GM12878 (cell line): ENCODE measurements at regions not wholly inside any gene's neighbourhood (a gene's known extent, or its start where the extent isn't known, plus 50 kb on each side); places are given as distances from the start of the nearest gene placed in this dataset.

ENCODE experiments used
- CHD4 ChIP-seq: fragments of 200-600 bp; sonication (generic); IDR thresholded peaks from 2 replicates; pipeline ENCODE4 v1.6.1; 2016; ENCODE audit warnings: mild to moderate bottlenecking
- FOXM1 ChIP-seq: IDR thresholded peaks from 2 replicates; pipeline ENCODE4 v1.6.1; 2012; ENCODE audit warnings: low read depth, mild to moderate bottlenecking, inconsistent platforms, low read length, moderate library complexity
- HDGF ChIP-seq: fragments of 450-650 bp; IDR thresholded peaks from 2 replicates; pipeline ENCODE4 v1.6.1; 2016; ENCODE audit warnings: antibody characterized with exemption
- MEF2B ChIP-seq: fragments of 450-650 bp; IDR thresholded peaks from 2 replicates; pipeline ENCODE4 v1.6.1; 2018; ENCODE audit warnings: mild to moderate bottlenecking, moderate library complexity; ENCODE audit not compliant: partially characterized antibody, poor library complexity, severe bottlenecking
- NFXL1 ChIP-seq: fragments of 450-650 bp; IDR thresholded peaks from 2 replicates; pipeline ENCODE4 v1.6.1; 2017; ENCODE audit warnings: antibody characterized with exemption, mild to moderate bottlenecking, borderline replicate concordance
- TF ChIP-seq, protein P1 (sequence below): IDR thresholded peaks from 2 replicates; pipeline ENCODE4 v1.6.1; 2012; ENCODE audit warnings: mild to moderate bottlenecking, low read depth, low read length
- TF ChIP-seq, protein P2 (sequence below): fragments of 450-650 bp; IDR thresholded peaks from 2 replicates; pipeline ENCODE4 v1.6.1; 2017; ENCODE audit warnings: mild to moderate bottlenecking, moderate library complexity
- TF ChIP-seq, protein P3 (sequence below): fragments of 450-650 bp; formaldehyde crosslinking; IDR thresholded peaks from 2 replicates; pipeline ENCODE4 v1.4.0; 2022; ENCODE audit warnings: mild to moderate bottlenecking, moderate library complexity
- TF ChIP-seq, protein P4 (sequence below): fragments of 450-650 bp; IDR thresholded peaks from 2 replicates; pipeline ENCODE4 v1.6.1; 2014; ENCODE audit warnings: mild to moderate bottlenecking
- TF ChIP-seq, protein P5 (sequence below): fragments of 150-350 bp; IDR thresholded peaks from 2 replicates; pipeline ENCODE4 v1.6.1; 2016; ENCODE audit warnings: low read depth, low read length
- TF ChIP-seq, protein P6 (sequence below): IDR thresholded peaks from 2 replicates; pipeline ENCODE4 v1.6.1; 2012; ENCODE audit warnings: low read depth, low read length, improper control_type of control experiment

DNA sequence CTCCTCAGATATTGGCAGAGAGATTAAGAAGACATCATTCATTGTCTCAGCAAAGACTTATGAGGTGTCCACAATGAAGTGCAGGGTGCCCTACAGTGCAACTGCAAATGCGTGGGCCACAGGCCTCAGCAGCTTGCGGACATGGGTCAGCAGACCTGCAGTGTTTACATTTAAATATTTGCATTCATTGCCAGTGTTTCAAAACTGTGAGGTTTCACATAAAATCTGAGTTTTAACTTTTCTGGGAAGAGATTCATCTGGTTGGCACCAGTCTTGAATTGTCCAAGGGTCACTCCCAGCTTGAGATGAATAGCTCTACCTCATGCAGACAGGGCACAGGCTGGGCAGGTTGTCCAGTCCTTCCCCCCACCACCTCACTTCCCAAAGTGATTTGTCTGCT lies 286.8 kb upstream of the DUSP10 start (continued):
- TF ChIP-seq, protein P1, sequence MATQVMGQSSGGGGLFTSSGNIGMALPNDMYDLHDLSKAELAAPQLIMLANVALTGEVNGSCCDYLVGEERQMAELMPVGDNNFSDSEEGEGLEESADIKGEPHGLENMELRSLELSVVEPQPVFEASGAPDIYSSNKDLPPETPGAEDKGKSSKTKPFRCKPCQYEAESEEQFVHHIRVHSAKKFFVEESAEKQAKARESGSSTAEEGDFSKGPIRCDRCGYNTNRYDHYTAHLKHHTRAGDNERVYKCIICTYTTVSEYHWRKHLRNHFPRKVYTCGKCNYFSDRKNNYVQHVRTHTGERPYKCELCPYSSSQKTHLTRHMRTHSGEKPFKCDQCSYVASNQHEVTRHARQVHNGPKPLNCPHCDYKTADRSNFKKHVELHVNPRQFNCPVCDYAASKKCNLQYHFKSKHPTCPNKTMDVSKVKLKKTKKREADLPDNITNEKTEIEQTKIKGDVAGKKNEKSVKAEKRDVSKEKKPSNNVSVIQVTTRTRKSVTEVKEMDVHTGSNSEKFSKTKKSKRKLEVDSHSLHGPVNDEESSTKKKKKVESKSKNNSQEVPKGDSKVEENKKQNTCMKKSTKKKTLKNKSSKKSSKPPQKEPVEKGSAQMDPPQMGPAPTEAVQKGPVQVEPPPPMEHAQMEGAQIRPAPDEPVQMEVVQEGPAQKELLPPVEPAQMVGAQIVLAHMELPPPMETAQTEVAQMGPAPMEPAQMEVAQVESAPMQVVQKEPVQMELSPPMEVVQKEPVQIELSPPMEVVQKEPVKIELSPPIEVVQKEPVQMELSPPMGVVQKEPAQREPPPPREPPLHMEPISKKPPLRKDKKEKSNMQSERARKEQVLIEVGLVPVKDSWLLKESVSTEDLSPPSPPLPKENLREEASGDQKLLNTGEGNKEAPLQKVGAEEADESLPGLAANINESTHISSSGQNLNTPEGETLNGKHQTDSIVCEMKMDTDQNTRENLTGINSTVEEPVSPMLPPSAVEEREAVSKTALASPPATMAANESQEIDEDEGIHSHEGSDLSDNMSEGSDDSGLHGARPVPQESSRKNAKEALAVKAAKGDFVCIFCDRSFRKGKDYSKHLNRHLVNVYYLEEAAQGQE: no peak
- TF ChIP-seq NFXL1 (no peak), MEF2B (no peak), FOXM1 (no peak), CHD4 (no peak), HDGF (no peak)
- TF ChIP-seq, protein P2, sequence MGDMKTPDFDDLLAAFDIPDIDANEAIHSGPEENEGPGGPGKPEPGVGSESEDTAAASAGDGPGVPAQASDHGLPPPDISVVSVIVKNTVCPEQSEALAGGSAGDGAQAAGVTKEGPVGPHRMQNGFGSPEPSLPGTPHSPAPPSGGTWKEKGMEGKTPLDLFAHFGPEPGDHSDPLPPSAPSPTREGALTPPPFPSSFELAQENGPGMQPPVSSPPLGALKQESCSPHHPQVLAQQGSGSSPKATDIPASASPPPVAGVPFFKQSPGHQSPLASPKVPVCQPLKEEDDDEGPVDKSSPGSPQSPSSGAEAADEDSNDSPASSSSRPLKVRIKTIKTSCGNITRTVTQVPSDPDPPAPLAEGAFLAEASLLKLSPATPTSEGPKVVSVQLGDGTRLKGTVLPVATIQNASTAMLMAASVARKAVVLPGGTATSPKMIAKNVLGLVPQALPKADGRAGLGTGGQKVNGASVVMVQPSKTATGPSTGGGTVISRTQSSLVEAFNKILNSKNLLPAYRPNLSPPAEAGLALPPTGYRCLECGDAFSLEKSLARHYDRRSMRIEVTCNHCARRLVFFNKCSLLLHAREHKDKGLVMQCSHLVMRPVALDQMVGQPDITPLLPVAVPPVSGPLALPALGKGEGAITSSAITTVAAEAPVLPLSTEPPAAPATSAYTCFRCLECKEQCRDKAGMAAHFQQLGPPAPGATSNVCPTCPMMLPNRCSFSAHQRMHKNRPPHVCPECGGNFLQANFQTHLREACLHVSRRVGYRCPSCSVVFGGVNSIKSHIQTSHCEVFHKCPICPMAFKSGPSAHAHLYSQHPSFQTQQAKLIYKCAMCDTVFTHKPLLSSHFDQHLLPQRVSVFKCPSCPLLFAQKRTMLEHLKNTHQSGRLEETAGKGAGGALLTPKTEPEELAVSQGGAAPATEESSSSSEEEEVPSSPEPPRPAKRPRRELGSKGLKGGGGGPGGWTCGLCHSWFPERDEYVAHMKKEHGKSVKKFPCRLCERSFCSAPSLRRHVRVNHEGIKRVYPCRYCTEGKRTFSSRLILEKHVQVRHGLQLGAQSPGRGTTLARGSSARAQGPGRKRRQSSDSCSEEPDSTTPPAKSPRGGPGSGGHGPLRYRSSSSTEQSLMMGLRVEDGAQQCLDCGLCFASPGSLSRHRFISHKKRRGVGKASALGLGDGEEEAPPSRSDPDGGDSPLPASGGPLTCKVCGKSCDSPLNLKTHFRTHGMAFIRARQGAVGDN: no peak
- TF ChIP-seq, protein P3, sequence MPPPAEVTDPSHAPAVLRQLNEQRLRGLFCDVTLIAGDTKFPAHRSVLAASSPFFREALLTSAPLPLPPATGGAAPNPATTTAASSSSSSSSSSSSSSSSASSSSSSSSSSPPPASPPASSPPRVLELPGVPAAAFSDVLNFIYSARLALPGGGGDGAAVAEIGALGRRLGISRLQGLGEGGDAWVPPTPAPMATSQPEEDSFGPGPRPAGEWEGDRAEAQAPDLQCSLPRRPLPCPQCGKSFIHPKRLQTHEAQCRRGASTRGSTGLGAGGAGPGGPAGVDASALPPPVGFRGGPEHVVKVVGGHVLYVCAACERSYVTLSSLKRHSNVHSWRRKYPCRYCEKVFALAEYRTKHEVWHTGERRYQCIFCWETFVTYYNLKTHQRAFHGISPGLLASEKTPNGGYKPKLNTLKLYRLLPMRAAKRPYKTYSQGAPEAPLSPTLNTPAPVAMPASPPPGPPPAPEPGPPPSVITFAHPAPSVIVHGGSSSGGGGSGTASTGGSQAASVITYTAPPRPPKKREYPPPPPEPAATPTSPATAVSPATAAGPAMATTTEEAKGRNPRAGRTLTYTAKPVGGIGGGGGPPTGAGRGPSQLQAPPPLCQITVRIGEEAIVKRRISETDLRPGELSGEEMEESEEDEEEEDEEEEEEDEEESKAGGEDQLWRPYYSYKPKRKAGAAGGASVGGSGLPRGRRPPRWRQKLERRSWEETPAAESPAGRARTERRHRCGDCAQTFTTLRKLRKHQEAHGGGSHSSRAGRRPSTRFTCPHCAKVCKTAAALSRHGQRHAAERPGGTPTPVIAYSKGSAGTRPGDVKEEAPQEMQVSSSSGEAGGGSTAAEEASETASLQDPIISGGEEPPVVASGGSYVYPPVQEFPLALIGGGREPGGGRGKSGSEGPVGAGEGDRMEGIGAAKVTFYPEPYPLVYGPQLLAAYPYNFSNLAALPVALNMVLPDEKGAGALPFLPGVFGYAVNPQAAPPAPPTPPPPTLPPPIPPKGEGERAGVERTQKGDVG (CRISPR knock-in tag): no peak
- TF ChIP-seq, protein P4, sequence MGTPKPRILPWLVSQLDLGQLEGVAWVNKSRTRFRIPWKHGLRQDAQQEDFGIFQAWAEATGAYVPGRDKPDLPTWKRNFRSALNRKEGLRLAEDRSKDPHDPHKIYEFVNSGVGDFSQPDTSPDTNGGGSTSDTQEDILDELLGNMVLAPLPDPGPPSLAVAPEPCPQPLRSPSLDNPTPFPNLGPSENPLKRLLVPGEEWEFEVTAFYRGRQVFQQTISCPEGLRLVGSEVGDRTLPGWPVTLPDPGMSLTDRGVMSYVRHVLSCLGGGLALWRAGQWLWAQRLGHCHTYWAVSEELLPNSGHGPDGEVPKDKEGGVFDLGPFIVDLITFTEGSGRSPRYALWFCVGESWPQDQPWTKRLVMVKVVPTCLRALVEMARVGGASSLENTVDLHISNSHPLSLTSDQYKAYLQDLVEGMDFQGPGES: no peak
- TF ChIP-seq, protein P5, sequence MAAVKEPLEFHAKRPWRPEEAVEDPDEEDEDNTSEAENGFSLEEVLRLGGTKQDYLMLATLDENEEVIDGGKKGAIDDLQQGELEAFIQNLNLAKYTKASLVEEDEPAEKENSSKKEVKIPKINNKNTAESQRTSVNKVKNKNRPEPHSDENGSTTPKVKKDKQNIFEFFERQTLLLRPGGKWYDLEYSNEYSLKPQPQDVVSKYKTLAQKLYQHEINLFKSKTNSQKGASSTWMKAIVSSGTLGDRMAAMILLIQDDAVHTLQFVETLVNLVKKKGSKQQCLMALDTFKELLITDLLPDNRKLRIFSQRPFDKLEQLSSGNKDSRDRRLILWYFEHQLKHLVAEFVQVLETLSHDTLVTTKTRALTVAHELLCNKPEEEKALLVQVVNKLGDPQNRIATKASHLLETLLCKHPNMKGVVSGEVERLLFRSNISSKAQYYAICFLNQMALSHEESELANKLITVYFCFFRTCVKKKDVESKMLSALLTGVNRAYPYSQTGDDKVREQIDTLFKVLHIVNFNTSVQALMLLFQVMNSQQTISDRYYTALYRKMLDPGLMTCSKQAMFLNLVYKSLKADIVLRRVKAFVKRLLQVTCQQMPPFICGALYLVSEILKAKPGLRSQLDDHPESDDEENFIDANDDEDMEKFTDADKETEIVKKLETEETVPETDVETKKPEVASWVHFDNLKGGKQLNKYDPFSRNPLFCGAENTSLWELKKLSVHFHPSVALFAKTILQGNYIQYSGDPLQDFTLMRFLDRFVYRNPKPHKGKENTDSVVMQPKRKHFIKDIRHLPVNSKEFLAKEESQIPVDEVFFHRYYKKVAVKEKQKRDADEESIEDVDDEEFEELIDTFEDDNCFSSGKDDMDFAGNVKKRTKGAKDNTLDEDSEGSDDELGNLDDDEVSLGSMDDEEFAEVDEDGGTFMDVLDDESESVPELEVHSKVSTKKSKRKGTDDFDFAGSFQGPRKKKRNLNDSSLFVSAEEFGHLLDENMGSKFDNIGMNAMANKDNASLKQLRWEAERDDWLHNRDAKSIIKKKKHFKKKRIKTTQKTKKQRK: no peak
- TF ChIP-seq, protein P6, sequence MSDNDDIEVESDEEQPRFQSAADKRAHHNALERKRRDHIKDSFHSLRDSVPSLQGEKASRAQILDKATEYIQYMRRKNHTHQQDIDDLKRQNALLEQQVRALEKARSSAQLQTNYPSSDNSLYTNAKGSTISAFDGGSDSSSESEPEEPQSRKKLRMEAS: no peak
